SH-SY5Y (cell line): ENCODE measurements at regions not wholly inside any gene's neighbourhood (a gene's known extent, or its start where the extent isn't known, plus 50 kb on each side); places are given as distances from the start of the nearest gene placed in this dataset.

Source experiments
- GATA2 ChIP-seq: IDR thresholded peaks from 2 replicates; pipeline ENCODE4 v1.6.1; 2011; ENCODE audit warnings: mild to moderate bottlenecking, low read depth, low read length
- GATA3 ChIP-seq: IDR thresholded peaks from 2 replicates; pipeline ENCODE4 v1.6.1; 2011; ENCODE audit warnings: low read depth, mild to moderate bottlenecking, low read length, moderate library complexity

DNA sequence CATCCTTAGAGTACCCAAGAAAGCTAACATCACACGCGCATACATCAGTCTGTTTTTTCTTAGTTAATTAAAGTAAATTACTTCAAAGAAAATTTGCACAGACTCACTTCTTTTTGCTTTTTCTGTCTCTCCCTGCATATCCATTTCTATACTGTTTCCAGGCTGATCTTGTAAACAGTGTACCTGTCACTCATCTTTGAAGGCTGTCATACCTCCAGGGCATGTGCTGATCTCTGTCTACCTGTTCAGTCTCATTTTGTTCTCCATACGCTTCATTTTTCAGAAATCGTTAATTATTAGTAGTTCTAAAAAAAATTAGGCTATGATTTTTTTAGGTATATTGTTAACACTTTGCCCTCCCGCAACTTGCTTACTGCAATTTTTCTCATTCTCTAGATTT is 313.9 kb upstream of the ROBO2 start:
- TF ChIP-seq GATA3 (no peak), GATA2 (no peak)

DNA sequence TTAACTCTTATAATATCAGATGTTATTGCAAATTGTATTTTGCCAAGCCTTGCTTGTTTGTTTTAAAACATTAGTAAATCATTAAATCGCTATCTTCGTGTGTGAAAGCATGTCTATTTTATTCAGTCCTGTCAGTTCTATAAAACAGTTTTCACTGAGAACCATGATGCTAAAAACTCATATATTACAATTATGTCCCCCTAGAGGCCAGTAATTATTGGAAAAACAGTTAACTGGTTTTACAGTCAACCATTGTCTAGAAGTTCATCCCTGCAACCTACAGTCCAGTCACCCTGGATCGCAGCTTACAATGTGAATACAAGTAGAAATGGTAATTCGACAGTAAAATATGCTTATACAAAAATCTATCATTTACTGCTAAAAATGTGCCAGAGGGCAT is 311.5 kb upstream of the ROBO2 start:
- TF ChIP-seq GATA3 = no peak
- TF ChIP-seq GATA2 = no peak

DNA sequence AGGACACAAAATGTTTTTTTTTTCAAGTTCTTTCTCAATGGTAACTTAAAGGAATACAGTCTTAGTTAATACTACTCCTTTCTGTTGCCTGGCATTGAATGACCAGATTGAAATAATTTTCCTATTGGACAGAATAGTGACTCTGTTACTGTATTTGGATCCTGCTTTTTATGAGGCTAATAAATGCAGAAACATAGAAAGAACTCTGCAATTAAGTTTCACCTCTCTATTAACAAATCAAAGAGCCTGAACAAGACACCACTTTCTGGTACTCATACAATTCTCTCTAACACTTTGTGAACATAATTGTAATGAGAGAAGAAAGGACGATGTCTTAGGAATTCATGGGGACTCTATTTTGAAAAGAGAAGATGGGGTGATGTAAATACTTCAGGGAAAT is 308.4 kb upstream of the ROBO2 start:
- TF ChIP-seq GATA2 = no peak
- TF ChIP-seq GATA3 = no peak

DNA sequence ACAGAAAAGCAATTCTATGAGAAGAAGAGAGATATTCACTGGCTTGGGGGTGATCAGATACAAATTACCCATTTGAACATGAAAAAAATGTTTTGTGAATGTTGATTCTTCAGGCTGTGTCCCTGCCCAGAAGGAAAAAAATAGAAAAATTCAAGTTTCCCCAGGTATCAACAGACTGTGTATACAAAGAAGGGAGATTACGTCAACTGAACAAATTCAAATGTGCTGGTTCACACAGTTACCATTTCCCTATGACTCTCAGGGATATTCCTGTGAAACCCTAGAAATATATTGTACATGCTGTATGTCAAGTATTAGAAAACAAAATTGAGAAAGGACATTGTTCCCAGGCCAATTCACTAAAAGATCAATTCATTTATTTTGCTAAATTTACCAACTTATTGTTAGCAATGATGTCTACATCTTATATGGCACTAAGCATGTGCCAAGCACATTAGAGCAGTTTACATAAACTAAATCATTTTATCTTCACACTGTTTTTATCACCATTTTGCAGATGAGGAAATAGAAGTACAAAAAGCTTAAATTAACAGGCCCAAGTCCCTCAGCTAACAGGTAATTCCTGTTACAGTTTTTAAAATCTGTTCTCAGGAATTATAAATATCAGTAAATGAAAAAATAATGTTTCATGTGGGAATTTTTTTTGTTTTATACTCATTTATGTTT is 306.7 kb upstream of the ROBO2 start:
- no peak for TF ChIP-seq GATA2
- no peak for TF ChIP-seq GATA3

DNA sequence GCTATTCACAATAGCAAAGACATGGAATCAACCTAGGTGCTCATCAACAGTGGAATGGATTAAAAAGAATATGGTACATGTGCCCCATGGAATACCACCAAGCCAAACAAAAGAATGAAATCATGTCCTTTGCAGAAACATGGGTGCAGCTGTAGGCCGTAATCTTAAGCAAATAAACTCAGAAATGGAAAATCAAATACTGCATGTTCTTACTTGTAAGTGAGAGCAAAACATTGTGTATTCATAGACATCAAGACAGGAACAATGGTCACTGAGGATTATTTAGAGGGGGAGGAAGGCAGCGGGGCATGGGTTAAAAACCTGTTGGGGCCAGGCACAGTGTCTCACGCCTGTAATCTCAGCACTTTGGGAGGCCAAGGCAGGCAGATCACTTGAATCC is 304.7 kb upstream of the ROBO2 start:
- no peak for TF ChIP-seq GATA2
- TF ChIP-seq GATA3 = no peak

DNA sequence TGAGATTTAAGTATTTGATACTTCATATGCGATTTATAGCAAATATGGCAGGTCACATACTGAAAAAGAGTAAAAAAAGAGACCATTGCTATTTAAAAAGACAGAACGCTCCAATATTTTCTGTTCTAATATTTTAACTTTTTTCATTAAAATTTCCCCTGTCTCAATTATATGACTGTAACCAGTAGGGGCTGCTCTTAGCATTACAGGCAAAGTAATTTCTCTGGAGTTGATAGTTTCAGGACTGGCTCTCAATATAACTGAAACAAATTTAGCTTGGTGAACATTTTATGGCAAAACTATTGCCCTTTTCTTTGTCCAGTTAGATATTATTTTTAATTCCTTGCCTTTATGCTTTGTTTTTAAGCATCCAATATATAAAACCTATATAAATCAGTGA is 286.3 kb upstream of the ROBO2 start:
- TF ChIP-seq GATA3 (no peak), GATA2 (no peak)

DNA sequence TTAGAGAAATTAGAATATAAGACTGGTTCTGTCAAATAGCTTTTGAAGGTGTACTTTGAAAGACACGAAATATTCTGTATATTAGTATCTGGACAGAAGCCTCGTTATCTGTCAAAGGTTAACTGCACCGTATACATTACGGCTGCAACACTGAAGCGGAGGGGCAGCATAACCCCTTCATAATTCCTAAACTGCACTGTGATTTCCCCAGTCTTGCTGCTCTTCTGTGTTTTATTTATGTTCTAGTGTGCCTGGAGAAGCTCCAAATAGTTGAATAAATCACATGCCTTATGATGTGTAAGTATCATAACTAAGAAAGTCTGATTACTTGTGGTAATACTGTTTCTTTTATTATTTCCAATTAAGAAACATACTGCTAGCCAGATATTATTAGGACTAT is 285.7 kb upstream of the ROBO2 start:
- TF ChIP-seq GATA3 (no peak), GATA2 (no peak)

DNA sequence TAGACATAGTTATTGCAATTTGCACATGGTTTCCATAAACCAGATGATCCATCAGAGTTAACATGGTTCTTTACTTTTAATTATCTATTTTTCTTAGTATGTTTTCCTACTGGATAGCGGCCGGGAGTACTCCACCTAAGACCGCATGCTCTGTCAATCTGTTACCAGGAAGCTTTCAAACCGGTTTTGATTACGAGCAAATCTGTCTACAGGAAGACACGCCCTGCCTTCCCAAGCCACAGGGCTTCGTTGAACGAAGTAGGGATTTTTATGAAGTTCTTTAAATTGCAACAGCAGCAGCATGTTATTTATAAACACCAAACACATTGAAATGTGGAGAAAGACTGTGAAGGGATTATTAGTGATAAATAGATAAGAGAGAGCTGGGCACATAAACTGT is 283.3 kb upstream of the ROBO2 start:
- TF ChIP-seq GATA3 = no peak
- no peak for TF ChIP-seq GATA2

DNA sequence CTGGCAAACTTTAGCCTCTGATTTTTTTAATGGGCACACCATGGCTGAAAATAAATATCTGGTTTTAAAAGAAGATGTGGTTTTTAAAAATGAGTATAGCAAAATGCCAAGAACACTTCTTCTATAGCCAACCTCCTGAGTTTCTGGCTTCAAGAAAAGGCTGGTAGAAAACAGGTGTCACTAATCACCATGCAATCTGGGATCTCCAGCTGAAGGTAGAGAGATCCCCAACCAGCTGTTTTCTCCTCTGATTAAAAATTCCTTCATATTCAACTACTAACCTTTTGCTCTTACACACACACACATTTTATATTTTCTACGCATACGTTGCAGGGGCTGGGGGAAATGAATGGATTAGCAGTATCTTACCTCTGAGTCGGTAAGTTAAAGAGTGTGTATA is 279.6 kb upstream of the ROBO2 start:
- no peak for TF ChIP-seq GATA2
- TF ChIP-seq GATA3 = no peak

DNA sequence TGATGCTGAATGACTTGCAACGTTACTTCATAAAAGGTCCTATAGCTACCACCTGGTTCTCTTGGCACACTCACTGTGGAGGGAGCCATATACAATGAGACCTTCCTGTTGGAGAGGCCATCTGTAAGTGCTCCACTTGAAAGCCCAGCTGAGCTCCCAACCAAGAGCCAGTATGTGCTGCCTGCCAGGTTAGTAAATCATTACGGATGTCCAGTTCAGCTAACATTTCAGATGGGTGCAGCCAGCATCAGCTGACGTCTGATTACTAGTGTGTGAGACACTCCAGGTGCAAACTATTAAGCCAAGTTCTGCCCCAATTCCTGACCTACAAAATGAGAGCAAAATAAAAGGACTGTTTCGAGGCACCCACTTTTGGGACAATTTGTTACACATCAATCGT is 274.4 kb upstream of the ROBO2 start:
- no peak for TF ChIP-seq GATA3
- TF ChIP-seq GATA2 = no peak

DNA sequence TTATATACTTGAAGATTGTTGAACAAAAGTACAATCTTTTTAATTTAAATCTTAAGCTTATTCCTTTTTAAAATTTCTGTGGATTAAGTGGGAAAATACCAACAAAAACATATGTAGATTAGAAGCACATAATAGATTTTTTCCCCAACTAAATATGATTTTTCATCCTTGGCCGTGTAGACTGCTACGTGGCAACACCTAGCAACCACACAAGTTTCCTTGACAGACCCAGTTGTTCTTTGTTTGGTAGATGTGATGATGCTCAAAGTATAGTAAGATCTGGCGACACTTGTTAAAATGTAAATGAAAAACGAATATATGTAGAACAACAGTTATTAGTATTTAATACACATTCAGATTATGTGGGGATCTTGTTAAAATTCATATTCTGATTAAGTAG is 271.0 kb upstream of the ROBO2 start:
- no peak for TF ChIP-seq GATA3
- TF ChIP-seq GATA2 = no peak

DNA sequence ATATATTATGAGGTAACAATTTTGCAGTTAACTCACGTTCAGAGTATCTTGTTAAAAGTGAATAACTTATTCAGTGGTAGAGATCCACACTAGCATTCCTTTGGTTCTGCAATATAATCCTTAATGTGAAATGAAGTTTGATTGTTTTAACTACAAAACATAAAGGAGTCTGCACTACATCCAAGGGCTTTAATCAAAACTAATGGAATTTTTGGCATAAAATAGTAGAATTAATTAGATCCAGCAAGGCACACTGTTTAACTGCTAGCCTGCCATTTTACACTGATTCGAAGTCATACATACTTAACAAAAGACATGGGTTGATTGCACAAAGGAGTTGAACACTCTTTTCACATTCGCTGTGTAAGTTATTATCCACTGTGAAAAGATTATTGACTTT is 263.0 kb upstream of the ROBO2 start:
- no peak for TF ChIP-seq GATA3
- no peak for TF ChIP-seq GATA2

DNA sequence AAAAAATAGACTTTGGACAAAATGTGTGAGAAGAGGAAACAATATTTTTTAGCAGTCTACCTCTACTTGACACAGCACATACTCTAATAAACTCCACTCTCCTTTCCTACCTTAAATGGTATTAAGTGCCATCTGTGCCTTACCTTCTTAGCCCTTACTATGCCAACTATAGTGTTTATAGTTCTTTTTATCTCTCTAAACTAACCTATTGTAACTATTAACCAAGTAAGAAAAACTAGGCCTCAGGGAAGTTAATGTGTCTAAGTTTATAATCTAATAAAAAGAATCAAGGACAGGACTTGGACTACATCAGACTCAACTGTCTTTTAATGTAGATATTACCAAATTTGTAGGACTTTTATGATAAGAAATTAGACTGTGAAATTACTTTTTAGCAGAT is 251.7 kb upstream of the ROBO2 start:
- TF ChIP-seq GATA2 (no peak), GATA3 (no peak)

DNA sequence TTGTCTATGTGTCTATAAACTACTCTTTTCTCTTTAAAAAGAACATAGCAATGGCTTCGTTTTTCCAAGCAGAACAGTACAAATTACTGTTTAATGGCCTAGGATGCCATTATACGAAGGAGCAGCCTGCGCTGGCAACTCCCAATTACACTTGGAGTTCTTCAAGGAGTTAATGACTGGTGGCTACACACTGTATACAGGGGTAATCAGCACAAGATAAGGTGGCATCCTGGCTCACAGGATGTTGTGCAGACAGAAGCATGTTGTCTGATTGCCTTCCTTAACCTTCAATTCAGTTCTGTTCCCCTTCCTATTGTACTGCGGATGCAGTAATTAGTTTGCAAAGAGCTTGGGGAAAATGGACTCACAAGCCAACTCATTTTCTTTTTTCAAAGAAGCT is 250.7 kb upstream of the ROBO2 start:
- TF ChIP-seq GATA2 (no peak), GATA3 (no peak)

DNA sequence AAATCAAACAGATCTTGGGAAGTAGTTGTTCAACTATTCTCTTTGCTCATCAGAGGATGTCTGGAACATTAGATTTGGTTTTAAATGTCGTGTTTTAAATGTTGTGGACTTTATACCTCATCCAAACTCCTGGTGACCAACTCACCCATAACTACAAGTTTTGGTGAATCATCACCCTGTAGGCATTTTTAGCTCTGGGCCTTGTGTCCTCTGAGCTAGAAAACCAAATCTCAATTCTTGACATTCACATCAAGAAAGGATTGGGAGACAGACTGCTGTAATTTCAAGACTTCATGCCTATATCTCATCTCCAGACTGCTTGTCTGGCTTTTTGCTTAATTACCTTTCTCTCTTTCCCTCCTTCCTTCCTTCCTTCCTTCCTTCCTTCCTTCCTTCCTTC is 228.5 kb upstream of the ROBO2 start:
- TF ChIP-seq GATA2 = no peak
- TF ChIP-seq GATA3 = no peak
